ENCODE measurements at regions not wholly inside any gene's neighbourhood (a gene's known extent, or its start where the extent isn't known, plus 50 kb on each side); places are given as distances from the start of the nearest gene placed in this dataset.

GRCh38 chr21:16205527-16205926 is 475.7 kb downstream of the USP25 start:
- no peak for DNase-seq
- Histone ChIP-seq H3K27ac (no peak overlapping the region), H3K27me3 (replicated peaks in 1 of 7) (peaks cover 0 to 6% (median 0%) of the 10 kb centered on the region in 7 donors), H3K36me3 (no peaks in the 10 kb centered on the region), H3K9me3 (peaks cover 0 to 5% (median 0%) of the 10 kb centered on the region in 8 donors), H3K4me3 (no peak overlapping the region), H3K4me1 (no peaks in the 10 kb centered on the region)
- WGBS, 5 donors = 61 to 78% (median 70%) methylated on average over 3 of the region's 3 CpGs
- TF ChIP-seq, protein P1, sequence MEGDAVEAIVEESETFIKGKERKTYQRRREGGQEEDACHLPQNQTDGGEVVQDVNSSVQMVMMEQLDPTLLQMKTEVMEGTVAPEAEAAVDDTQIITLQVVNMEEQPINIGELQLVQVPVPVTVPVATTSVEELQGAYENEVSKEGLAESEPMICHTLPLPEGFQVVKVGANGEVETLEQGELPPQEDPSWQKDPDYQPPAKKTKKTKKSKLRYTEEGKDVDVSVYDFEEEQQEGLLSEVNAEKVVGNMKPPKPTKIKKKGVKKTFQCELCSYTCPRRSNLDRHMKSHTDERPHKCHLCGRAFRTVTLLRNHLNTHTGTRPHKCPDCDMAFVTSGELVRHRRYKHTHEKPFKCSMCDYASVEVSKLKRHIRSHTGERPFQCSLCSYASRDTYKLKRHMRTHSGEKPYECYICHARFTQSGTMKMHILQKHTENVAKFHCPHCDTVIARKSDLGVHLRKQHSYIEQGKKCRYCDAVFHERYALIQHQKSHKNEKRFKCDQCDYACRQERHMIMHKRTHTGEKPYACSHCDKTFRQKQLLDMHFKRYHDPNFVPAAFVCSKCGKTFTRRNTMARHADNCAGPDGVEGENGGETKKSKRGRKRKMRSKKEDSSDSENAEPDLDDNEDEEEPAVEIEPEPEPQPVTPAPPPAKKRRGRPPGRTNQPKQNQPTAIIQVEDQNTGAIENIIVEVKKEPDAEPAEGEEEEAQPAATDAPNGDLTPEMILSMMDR (IDR thresholded peaks at IDR 0.05 in 8 of 11, conservative IDR thresholded peaks at IDR 0.05 in 3 of 11) = no peak
- TF ChIP-seq POLR2AphosphoS5 (IDR thresholded peaks at IDR 0.05) (no peak), POLR2A (IDR thresholded peaks at IDR 0.05) (no peak)
- intact Hi-C loops (cut with DNase I; ENCODE audit: low total_unique reads) = no loop called here

DNA sequence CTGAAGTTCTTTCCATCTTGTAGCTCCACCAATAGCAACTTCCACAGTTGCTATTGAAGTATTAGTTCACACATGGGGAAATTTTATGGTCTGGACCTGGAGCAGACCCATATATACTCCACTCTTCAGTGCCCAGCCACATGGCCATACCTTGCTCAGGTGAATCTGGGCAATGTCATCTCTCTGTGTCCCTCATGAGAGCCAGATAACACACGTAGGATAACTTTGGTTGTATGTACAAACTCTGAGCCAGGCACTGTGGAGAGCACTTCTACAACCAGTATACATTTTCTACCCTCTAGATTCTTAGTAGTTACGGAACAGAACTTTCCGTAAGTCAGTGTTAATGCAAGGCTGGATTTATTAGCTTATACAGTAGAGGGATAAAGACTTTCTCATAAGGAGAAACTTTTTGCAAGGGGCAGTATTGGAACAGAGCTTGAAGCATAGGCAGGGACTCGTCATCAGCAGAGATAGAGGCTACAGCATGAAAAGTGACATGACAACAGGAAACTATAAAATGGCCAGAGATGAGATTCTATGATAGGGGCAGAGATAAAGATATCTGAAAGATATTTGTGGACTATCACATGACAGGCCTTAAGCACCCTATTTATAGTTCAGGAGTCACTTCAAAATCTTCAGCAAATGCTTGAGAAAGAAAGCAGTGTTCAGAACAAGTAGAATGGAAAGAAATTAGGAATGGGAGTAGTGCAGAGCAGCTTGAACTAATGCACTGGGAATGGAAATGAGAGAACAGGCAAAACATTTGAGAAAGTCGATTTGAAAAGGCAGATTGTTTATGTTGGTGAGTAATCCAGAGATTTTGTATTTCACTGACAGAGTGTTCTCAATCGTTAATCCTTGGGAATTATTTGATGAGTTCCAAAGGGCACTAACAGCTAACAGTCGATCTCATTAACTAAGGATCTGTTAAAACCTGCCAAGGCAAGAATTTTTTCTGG is 481.8 kb downstream of the USP25 start:
- WGBS, 5 donors = 68 to 84% (median 73%) methylated on average over 7 of the region's 7 CpGs
- Histone ChIP-seq H3K27ac (no peak overlapping the region), H3K27me3 (replicated peaks in 1 of 7) (peaks cover 0 to 16% (median 0%) of the 10 kb centered on the region in 7 donors), H3K4me1 (no peaks in the 10 kb centered on the region), H3K9me3 (no peaks in the 10 kb centered on the region), H3K36me3 (no peaks in the 10 kb centered on the region), H3K4me3 (no peak overlapping the region)
- intact Hi-C loops (cut with DNase I; ENCODE audit: low total_unique reads) = no loop called here
- TF ChIP-seq POLR2AphosphoS5 (IDR thresholded peaks at IDR 0.05) (no peak), POLR2A (IDR thresholded peaks at IDR 0.05) (no peak)
- TF ChIP-seq, protein P1 (IDR thresholded peaks at IDR 0.05 in 8 of 11, conservative IDR thresholded peaks at IDR 0.05 in 3 of 11) = no peak
- no peak for DNase-seq

- Histone ChIP-seq H3K4me1 (no peaks in the 10 kb centered on the region), H3K36me3 (no peaks in the 10 kb centered on the region), H3K27ac (no peak overlapping the region), H3K9me3 (no peaks in the 10 kb centered on the region), H3K4me3 (no peak overlapping the region), H3K27me3 (replicated peaks in 1 of 7) (peaks cover 0 to 16% (median 0%) of the 10 kb centered on the region in 7 donors)
- DNase-seq = no peak
- TF ChIP-seq POLR2A (IDR thresholded peaks at IDR 0.05) (no peak), POLR2AphosphoS5 (IDR thresholded peaks at IDR 0.05) (no peak)
- TF ChIP-seq, protein P1 (IDR thresholded peaks at IDR 0.05 in 8 of 11, conservative IDR thresholded peaks at IDR 0.05 in 3 of 11) = no peak
- intact Hi-C loops (cut with DNase I; ENCODE audit: low total_unique reads) = no loop called here
- 88 to 96% (median 90%) methylated on average over 3 of the region's 3 CpGs for WGBS, 5 donors
Measured at GRCh38 chr21:16213518-16213917, 483.7 kb downstream of the USP25 start.

DNA sequence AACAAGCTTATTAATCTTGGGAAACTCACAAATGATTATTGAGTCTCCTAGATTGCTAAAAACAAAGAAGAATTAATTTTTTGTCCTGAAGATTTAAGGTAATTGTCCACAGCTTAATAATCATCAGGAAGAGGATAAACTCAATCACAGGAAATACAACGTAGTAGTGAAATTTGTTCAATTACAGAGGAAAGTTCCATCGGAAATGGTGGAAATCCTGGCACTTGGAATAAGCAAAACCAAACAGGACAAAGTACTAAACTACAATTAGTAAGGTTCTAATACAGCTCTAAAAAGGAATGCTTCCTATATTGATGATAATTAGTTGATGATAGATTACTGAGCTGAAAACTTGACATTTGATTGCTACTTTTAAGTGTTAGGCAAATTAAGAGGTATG is 485.4 kb downstream of the USP25 start:
- WGBS, 5 donors = 64 to 87% (median 70%) methylated on average over 2 of the region's 2 CpGs
- Histone ChIP-seq H3K36me3 (no peaks in the 10 kb centered on the region), H3K9me3 (no peaks in the 10 kb centered on the region), H3K4me3 (no peak overlapping the region), H3K27ac (no peak overlapping the region), H3K27me3 (replicated peaks in 1 of 7) (peaks cover 0 to 10% (median 0%) of the 10 kb centered on the region in 7 donors), H3K4me1 (no peaks in the 10 kb centered on the region)
- intact Hi-C loops (cut with DNase I; ENCODE audit: low total_unique reads) = no loop called here
- no peak for DNase-seq
- TF ChIP-seq, protein P1 (IDR thresholded peaks at IDR 0.05 in 8 of 11, conservative IDR thresholded peaks at IDR 0.05 in 3 of 11) = no peak
- TF ChIP-seq POLR2A (IDR thresholded peaks at IDR 0.05) = no peak
- TF ChIP-seq POLR2AphosphoS5 (IDR thresholded peaks at IDR 0.05) = no peak

All from spleen (tissue), 11 donors.